MM.1S (cell line): ENCODE measurements at regions not wholly inside any gene's neighbourhood (a gene's known extent, or its start where the extent isn't known, plus 50 kb on each side); places are given as distances from the start of the nearest gene placed in this dataset.

Experiments
- DNase-seq: peaks from one replicate; pipeline ENCODE4 v3.0.0-alpha.2; 2015
- H2AFZ ChIP-seq: fragments of 300-600 bp; sonication (generic); 2 replicates; pipeline ENCODE4 v1.6.0; 2016; ENCODE audit warnings: antibody characterized with exemption, low read length
- H3F3A ChIP-seq: fragments of 300-600 bp; sonication (generic); 2 replicates; pipeline ENCODE4 v1.6.1; 2016; ENCODE audit warnings: mild to moderate bottlenecking, antibody characterized with exemption, low read length, moderate library complexity, mixed read lengths; ENCODE audit not compliant: insufficient read depth
- H3K27ac ChIP-seq: fragments of 300-600 bp; sonication (generic); 2 replicates; pipeline ENCODE4 v1.5.1; 2016; ENCODE audit warnings: mild to moderate bottlenecking, low read length
- H3K27me3 ChIP-seq: fragments of 300-600 bp; sonication (generic); replicated peaks from 2 replicates; pipeline ENCODE4 v1.6.0; 2016; ENCODE audit warnings: low read length; ENCODE audit not compliant: insufficient read depth
- H3K36me3 ChIP-seq: fragments of 300-600 bp; sonication (generic); replicated peaks from 2 replicates; pipeline ENCODE4 v1.6.1; 2016; ENCODE audit warnings: mild to moderate bottlenecking, low read length, mixed read lengths; ENCODE audit not compliant: insufficient read depth
- H3K4me1 ChIP-seq: fragments of 300-600 bp; sonication (generic); 2 replicates; pipeline ENCODE4 v1.6.1; 2016; ENCODE audit warnings: low read length, mixed read lengths
- H3K4me2 ChIP-seq: fragments of 300-600 bp; sonication (generic); 2 replicates; pipeline ENCODE4 v1.6.0; 2016; ENCODE audit warnings: low read depth, low read length
- H3K4me3 ChIP-seq: fragments of 300-600 bp; sonication (generic); 2 replicates; pipeline ENCODE4 v1.5.1; 2016; ENCODE audit warnings: low read length, mixed read lengths
- H3K79me2 ChIP-seq: fragments of 300-600 bp; sonication (generic); 2 replicates; pipeline ENCODE4 v1.6.1; 2016; ENCODE audit warnings: mixed run types, low read length, mixed read lengths
- H3K9ac ChIP-seq: fragments of 300-600 bp; sonication (generic); 2 replicates; pipeline ENCODE4 v1.6.1; 2016; ENCODE audit warnings: low read length, mixed read lengths
- H3K9me2 ChIP-seq: fragments of 300-600 bp; sonication (generic); replicated peaks from 2 replicates; pipeline ENCODE4 v1.6.1; 2016; ENCODE audit warnings: mild to moderate bottlenecking, low read length, mixed read lengths; ENCODE audit not compliant: insufficient read depth
- H3K9me3 ChIP-seq: fragments of 300-600 bp; sonication (generic); replicated peaks from 2 replicates; pipeline ENCODE4 v1.6.1; 2016; ENCODE audit warnings: mild to moderate bottlenecking, low read length, mixed read lengths; ENCODE audit not compliant: insufficient read depth
- H4K20me1 ChIP-seq: fragments of 300-600 bp; sonication (generic); 2 replicates; pipeline ENCODE4 v1.6.1; 2016; ENCODE audit warnings: mild to moderate bottlenecking, low read length, moderate library complexity, mixed read lengths; ENCODE audit not compliant: insufficient read depth
- CTCF ChIP-seq: fragments of 300-600 bp; sonication (generic); IDR thresholded peaks from 2 replicates; pipeline ENCODE4 v1.5.1; 2016; ENCODE audit warnings: antibody characterized with exemption, low read length, mixed read lengths
- EZH2 ChIP-seq: fragments of 300-600 bp; sonication (generic); optimal IDR thresholded peaks from 2 replicates; pipeline ENCODE3; 2017; ENCODE audit warnings: low read depth, mild to moderate bottlenecking, antibody characterized with exemption, low read length, mixed read lengths
- EZH2phosphoT487 ChIP-seq: fragments of 300-600 bp; sonication (generic); IDR thresholded peaks from 2 replicates; pipeline ENCODE4 v1.6.1; 2018; ENCODE audit warnings: antibody characterized with exemption, low read length

DNA sequence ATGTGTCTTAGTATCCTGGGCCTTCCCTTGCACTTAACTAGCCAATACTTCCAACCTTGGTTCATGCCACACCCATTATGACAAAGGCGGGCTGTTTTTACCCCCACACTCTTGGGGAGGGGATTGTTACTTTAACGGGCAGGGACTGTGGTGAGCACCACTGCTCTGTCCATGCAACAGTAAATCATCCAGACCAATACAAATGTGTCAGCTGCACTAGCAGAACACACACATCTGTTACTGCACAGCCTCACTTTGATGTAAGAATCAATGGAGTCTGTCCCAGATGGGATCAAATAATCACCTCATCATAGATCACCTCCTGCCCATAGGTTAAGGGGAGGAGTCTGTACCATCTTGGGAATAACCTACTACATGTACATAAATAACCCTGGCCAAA lies 58.1 kb downstream of the NPAP1 start:
- no peaks in the 10 kb centered on the region for H3K27me3 ChIP-seq
- no peak overlapping the region for H2AFZ ChIP-seq
- H3K9ac ChIP-seq, result no peak overlapping the region
- H3K4me3 ChIP-seq, result no peak overlapping the region
- H3F3A ChIP-seq, result no peaks in the 10 kb centered on the region
- no peak overlapping the region for H3K27ac ChIP-seq
- no peak for TF ChIP-seq EZH2phosphoT487
- TF ChIP-seq EZH2, result no peak
- H3K79me2 ChIP-seq, result no peaks in the 10 kb centered on the region
- H3K4me2 ChIP-seq, result no peak overlapping the region
- no peaks in the 10 kb centered on the region for H3K9me3 ChIP-seq
- H4K20me1 ChIP-seq, result no peaks in the 10 kb centered on the region
- H3K9me2 ChIP-seq, result no peaks in the 10 kb centered on the region
- H3K4me1 ChIP-seq, result no peaks in the 10 kb centered on the region
- no peak for DNase-seq
- no peaks in the 10 kb centered on the region for H3K36me3 ChIP-seq

- Histone ChIP-seq H3K4me2 (no peak overlapping the region), H3K27ac (no peak overlapping the region), H3K4me1 (no peaks in the 10 kb centered on the region), H3F3A (no peaks in the 10 kb centered on the region), H3K9ac (no peak overlapping the region), H4K20me1 (no peaks in the 10 kb centered on the region), H2AFZ (no peak overlapping the region), H3K36me3 (no peaks in the 10 kb centered on the region), H3K79me2 (no peaks in the 10 kb centered on the region), H3K9me2 (no peaks in the 10 kb centered on the region), H3K27me3 (no peaks in the 10 kb centered on the region), H3K4me3 (no peak overlapping the region), H3K9me3 (no peaks in the 10 kb centered on the region)
- no peak for DNase-seq
- TF ChIP-seq EZH2phosphoT487, result no peak
Measured at GRCh38 chr15:24734396-24734795, 58.8 kb downstream of the NPAP1 start.

DNA sequence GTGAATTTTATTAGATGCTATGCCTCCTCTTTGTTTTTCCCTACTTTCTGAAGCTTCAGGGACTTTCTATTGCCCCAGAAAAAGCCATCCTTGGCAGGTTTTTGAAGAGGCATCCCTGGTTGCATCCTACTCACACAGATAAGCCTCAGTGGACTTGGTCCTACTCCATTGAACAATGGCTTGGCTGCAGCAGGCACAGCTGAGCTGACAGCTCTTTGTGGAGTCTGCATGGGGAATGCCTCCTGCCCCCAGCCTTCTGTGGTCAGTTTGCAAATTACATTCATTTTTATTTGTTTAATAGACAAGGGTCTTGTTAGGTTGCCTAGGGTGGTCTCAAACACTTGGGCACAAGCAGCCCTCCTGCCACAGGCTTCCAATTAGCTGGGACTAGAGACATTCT lies 69.7 kb downstream of the NPAP1 start:
- Histone ChIP-seq H3K9me3 (no peaks in the 10 kb centered on the region), H3K27me3 (no peaks in the 10 kb centered on the region), H3K4me1 (peaks cover 3% of the 10 kb centered on the region; the same call in 1 of the 2 replicates), H3K4me3 (no peak overlapping the region), H4K20me1 (no peaks in the 10 kb centered on the region), H3F3A (no peaks in the 10 kb centered on the region), H2AFZ (no peak overlapping the region), H3K27ac (no peak overlapping the region), H3K79me2 (no peaks in the 10 kb centered on the region), H3K36me3 (no peaks in the 10 kb centered on the region), H3K4me2 (no peak overlapping the region), H3K9me2 (no peaks in the 10 kb centered on the region), H3K9ac (no peak overlapping the region)
- no peak for TF ChIP-seq EZH2
- no peak for TF ChIP-seq CTCF
- no peak for TF ChIP-seq EZH2phosphoT487
- no peak for DNase-seq

GRCh38 chr15:24746094-24746493 lies 70.5 kb downstream of the NPAP1 start:
- no peak for DNase-seq
- no peaks in the 10 kb centered on the region for H3K36me3 ChIP-seq
- H3K4me2 ChIP-seq, result no peak overlapping the region
- TF ChIP-seq EZH2, result no peak
- no peak for TF ChIP-seq CTCF
- TF ChIP-seq EZH2phosphoT487, result no peak
- H3K4me1 ChIP-seq, result peaks cover 3% of the 10 kb centered on the region; the same call in 1 of the 2 replicates
- no peaks in the 10 kb centered on the region for H3K9me3 ChIP-seq
- H3K4me3 ChIP-seq, result no peak overlapping the region
- H3K27me3 ChIP-seq, result no peaks in the 10 kb centered on the region
- H3F3A ChIP-seq, result no peaks in the 10 kb centered on the region
- no peak overlapping the region for H2AFZ ChIP-seq
- no peak overlapping the region for H3K9ac ChIP-seq
- no peaks in the 10 kb centered on the region for H3K9me2 ChIP-seq
- H3K79me2 ChIP-seq, result no peaks in the 10 kb centered on the region
- no peaks in the 10 kb centered on the region for H4K20me1 ChIP-seq
- no peak overlapping the region for H3K27ac ChIP-seq
